Heart left ventricle (tissue), 13 donors: ENCODE measurements at regions not wholly inside any gene's neighbourhood (a gene's known extent, or its start where the extent isn't known, plus 50 kb on each side); places are given as distances from the start of the nearest gene placed in this dataset.

Experiments
- CTCF ChIP-seq, 12 donors: fragments of 200-600 bp; sonication (generic) in 4 of 12; IDR thresholded peaks; one replicate each; pipeline versions ENCODE4 v1.5.0 to v1.8.0; 2018 to 2022; ENCODE audit warnings: antibody characterized with exemption in 12 of 12, mild to moderate bottlenecking in 5 of 12
- POLR2A ChIP-seq, 2 donors: fragments of 450-650 bp; IDR thresholded peaks; one replicate each; pipeline ENCODE4 v1.6.1; 2017; ENCODE audit warnings: antibody characterized with exemption in 2 of 2, mild to moderate bottlenecking in 2 of 2, moderate library complexity in 2 of 2
- donor health status: ischemic (EF 13 %, LVEDD 7.1; RV severe dilation, severe dysfunction).
- donor health status: DM: no; HTN: yes; CAD: no.
- donor health status: DM: no; HTN: no; CAD: no.
- donor health status: ischemic (EF 25% LVEDD 6.9; RV normal size, moderate dysfunction).
- donor health status: ischemic (EF 25% LVEDD 5.7; RV mildly dilated, moderate dysfunction).
- donor health status: ischemic (EF 35%, LVEDD 5.7; RV mildly dilated, moderate dysfunction).
- donor health status: nonischemic (EF 11% LVEDD 7.7; RV severe dilation, severe dysfunction).
- donor health status: DM: yes; HTN: yes; CAD: no.
- donor health status: PGD.
- donor health status: ischemic (EF 29% LVEDD 5.4; RV normal size, mild dysfunction).
- donor health status: nonischemic (EF 23%, LVEDD 6.1; RV moderate dilation, normal function).

- TF ChIP-seq CTCF (IDR thresholded peaks at IDR 0.05) (no peak), POLR2A (IDR thresholded peaks at IDR 0.05) (no peak)
These were observed 371.7 kb downstream of the TNS1 start for GRCh38 chr2:217631115-217631514.
